BE2C (cell line): ENCODE measurements at regions not wholly inside any gene's neighbourhood (a gene's known extent, or its start where the extent isn't known, plus 50 kb on each side); places are given as distances from the start of the nearest gene placed in this dataset.

Experiments
- DNase-seq: peaks from one replicate; pipeline ENCODE4 v3.0.0-alpha.2; 2020
- H3K27me3 ChIP-seq: fragments of 250-450 bp; sonication (Bioruptor Pico); 2 replicates; pipeline ENCODE4 v1.5.1; 2020; ENCODE audit warnings: mild to moderate bottlenecking
- H3K36me3 ChIP-seq: fragments of 250-450 bp; sonication (Bioruptor Pico); 2 replicates; pipeline ENCODE4 v1.5.1; 2020; ENCODE audit warnings: mild to moderate bottlenecking
- H3K4me1 ChIP-seq: fragments of 250-450 bp; sonication (Bioruptor Pico); 2 replicates; pipeline ENCODE4 v1.5.1; 2020
- H3K4me3 ChIP-seq: 2 replicates; pipeline ENCODE4 v1.5.1; 2011; ENCODE audit warnings: low read depth, low read length
- H3K9me3 ChIP-seq: fragments of 250-450 bp; sonication (Bioruptor Pico); 2 replicates; pipeline ENCODE4 v1.5.1; 2020
- TF ChIP-seq, protein P1 (sequence below): IDR thresholded peaks from 2 replicates; pipeline ENCODE4 v1.5.1; 2012; ENCODE audit warnings: mild to moderate bottlenecking, low read depth, low read length

- peaks cover 9% of the 10 kb centered on the region for H3K4me1 ChIP-seq
Observed at GRCh38 chr6:40325041-40325440, 262.1 kb downstream of the LRFN2 start.

GRCh38 chr6:40323881-40324634, 263.1 kb downstream of the LRFN2 start:
- DNase-seq = no peak
- TF ChIP-seq, protein P1, sequence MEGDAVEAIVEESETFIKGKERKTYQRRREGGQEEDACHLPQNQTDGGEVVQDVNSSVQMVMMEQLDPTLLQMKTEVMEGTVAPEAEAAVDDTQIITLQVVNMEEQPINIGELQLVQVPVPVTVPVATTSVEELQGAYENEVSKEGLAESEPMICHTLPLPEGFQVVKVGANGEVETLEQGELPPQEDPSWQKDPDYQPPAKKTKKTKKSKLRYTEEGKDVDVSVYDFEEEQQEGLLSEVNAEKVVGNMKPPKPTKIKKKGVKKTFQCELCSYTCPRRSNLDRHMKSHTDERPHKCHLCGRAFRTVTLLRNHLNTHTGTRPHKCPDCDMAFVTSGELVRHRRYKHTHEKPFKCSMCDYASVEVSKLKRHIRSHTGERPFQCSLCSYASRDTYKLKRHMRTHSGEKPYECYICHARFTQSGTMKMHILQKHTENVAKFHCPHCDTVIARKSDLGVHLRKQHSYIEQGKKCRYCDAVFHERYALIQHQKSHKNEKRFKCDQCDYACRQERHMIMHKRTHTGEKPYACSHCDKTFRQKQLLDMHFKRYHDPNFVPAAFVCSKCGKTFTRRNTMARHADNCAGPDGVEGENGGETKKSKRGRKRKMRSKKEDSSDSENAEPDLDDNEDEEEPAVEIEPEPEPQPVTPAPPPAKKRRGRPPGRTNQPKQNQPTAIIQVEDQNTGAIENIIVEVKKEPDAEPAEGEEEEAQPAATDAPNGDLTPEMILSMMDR = no peak

More at GRCh38 chr6:40325041-40325440, 262.1 kb downstream of the LRFN2 start:
- TF ChIP-seq, protein P1 = no peak
- H3K27me3 ChIP-seq = no peaks in the 10 kb centered on the region
- no peaks in the 10 kb centered on the region for H3K9me3 ChIP-seq
- peak; percentile 46 for DNase-seq
- H3K36me3 ChIP-seq = no peaks in the 10 kb centered on the region
- no peak overlapping the region for H3K4me3 ChIP-seq

GRCh38 chr6:40322336-40322735, 264.8 kb downstream of the LRFN2 start:
- no peaks in the 10 kb centered on the region for H3K9me3 ChIP-seq
- peaks cover 9% of the 10 kb centered on the region for H3K4me1 ChIP-seq
- H3K4me3 ChIP-seq = no peak overlapping the region
- no peaks in the 10 kb centered on the region for H3K36me3 ChIP-seq
- H3K27me3 ChIP-seq = no peaks in the 10 kb centered on the region
- TF ChIP-seq, protein P1 = no peak
- DNase-seq = no peak

More at GRCh38 chr6:40323881-40324634, 263.1 kb downstream of the LRFN2 start:
- H3K9me3 ChIP-seq = no peaks in the 10 kb centered on the region
- H3K36me3 ChIP-seq = no peaks in the 10 kb centered on the region
- H3K4me1 ChIP-seq = peaks cover 9% of the 10 kb centered on the region
- H3K4me3 ChIP-seq = no peak overlapping the region
- no peaks in the 10 kb centered on the region for H3K27me3 ChIP-seq

DNA sequence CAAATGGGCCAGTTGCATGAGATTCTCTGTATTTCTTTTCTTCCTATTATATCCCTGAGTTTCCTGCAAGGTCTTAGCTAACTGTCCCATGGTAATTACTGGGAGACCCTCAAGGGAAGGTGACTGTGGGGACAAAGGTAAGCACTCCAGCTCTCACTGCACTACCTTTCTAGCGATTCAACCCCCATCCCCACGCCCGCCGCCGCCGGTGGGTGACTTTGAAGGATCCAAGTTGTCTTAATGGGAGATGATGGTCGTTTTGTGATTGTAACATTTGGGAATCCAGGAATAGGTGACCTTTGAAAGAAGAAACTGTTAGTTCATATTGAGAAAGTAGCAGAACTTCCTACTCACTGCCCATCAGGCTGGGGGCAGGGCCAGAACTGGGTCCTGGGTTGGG, 265.5 kb downstream of the LRFN2 start:
- Histone ChIP-seq H3K4me1 (peaks cover 3% of the 10 kb centered on the region), H3K27me3 (no peaks in the 10 kb centered on the region), H3K36me3 (no peaks in the 10 kb centered on the region), H3K9me3 (no peaks in the 10 kb centered on the region), H3K4me3 (no peak overlapping the region)
- TF ChIP-seq, protein P1 = no peak
- DNase-seq = no peak

DNA sequence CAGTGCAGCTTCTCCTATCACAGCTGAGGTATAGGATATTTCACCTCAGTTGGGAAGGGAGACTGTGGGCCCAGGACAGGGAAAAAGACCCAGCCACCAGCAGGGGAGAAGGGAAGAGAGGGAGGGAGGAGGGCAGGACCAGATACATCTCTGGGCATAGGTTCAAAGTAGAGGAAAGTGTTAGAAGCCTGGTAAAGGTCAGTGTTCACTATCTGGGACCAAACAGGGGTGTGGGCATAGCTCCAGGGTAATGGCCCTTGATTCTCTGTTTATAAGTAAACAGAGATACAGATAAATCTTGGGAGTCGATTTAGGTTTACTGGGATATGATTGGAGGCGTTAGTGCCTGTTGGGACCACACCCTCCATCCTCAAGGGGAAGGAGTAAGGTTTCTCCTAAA, 266.2 kb downstream of the LRFN2 start:
- no peaks in the 10 kb centered on the region for H3K27me3 ChIP-seq
- TF ChIP-seq, protein P1 = no peak
- H3K4me3 ChIP-seq = no peak overlapping the region
- no peak for DNase-seq
- H3K4me1 ChIP-seq = no peaks in the 10 kb centered on the region
- H3K9me3 ChIP-seq = no peaks in the 10 kb centered on the region
- H3K36me3 ChIP-seq = no peaks in the 10 kb centered on the region

DNA sequence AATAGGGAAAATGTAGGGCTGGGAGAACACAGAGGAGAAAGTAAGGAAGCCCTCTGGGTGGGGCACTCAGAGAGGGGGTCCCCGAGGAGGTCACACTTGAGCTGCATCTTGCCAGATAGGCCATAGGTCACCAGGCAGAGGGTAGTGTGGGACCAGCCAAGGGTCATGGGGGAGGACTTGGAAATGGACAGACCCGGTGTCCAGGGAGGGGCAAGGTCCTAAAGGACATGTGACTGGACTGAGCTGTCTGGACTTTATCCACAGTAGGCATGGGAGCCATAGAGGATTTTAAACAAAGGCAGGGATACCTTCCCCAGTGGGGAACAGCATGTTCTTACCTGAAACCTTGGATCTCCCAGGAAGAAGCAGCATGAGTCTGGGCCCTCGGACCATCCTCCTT, 266.7 kb downstream of the LRFN2 start:
- TF ChIP-seq, protein P1 = no peak
- H3K27me3 ChIP-seq = no peaks in the 10 kb centered on the region

More for the DNA sequence above, 266.7 kb downstream of the LRFN2 start:
- Histone ChIP-seq H3K9me3 (no peaks in the 10 kb centered on the region), H3K36me3 (no peaks in the 10 kb centered on the region), H3K4me3 (no peak overlapping the region), H3K4me1 (no peaks in the 10 kb centered on the region)
- no peak for DNase-seq
